ENCODE measurements at regions not wholly inside any gene's neighbourhood (a gene's known extent, or its start where the extent isn't known, plus 50 kb on each side); places are given as distances from the start of the nearest gene placed in this dataset.

DNA sequence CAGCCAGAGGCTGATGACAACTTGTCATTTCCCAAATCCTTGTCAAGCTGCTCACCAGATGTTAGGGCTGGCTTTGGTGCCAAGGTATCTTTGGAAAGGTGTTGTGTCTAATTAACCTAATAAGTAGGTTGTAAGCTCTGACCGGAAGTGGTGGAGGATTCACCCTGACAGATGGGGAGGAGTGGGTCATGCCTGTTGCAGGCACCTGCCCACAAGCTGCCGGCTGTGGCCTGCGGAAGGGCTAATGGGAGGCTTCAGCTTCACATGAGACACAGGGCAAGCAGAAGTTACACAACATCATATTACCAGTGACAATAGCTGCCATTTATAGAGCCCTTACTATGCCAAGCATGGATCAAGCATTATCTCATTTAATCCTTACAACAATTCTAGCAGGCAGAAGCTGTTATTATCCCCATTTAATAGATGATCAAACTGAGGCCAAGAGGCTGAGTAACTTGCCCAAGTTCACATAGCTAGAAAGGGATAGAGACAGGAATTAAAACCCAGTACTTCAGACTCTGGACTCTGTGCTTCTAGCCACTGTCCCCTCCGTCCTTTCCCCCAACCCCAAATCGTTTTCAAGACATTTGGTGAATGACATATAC lies 63.1 kb upstream of the DUSP5 start:
- H3K4me3 ChIP-seq (ENCODE audit: low read length), result no peak overlapping the region
- DNase-seq (ENCODE audit: low read depth), result no peak
- TF ChIP-seq, protein P1, sequence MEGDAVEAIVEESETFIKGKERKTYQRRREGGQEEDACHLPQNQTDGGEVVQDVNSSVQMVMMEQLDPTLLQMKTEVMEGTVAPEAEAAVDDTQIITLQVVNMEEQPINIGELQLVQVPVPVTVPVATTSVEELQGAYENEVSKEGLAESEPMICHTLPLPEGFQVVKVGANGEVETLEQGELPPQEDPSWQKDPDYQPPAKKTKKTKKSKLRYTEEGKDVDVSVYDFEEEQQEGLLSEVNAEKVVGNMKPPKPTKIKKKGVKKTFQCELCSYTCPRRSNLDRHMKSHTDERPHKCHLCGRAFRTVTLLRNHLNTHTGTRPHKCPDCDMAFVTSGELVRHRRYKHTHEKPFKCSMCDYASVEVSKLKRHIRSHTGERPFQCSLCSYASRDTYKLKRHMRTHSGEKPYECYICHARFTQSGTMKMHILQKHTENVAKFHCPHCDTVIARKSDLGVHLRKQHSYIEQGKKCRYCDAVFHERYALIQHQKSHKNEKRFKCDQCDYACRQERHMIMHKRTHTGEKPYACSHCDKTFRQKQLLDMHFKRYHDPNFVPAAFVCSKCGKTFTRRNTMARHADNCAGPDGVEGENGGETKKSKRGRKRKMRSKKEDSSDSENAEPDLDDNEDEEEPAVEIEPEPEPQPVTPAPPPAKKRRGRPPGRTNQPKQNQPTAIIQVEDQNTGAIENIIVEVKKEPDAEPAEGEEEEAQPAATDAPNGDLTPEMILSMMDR (IDR thresholded peaks at IDR 0.05; ENCODE audit: insufficient read depth, low read depth, low read length, missing control alignments), result no peak

DNA sequence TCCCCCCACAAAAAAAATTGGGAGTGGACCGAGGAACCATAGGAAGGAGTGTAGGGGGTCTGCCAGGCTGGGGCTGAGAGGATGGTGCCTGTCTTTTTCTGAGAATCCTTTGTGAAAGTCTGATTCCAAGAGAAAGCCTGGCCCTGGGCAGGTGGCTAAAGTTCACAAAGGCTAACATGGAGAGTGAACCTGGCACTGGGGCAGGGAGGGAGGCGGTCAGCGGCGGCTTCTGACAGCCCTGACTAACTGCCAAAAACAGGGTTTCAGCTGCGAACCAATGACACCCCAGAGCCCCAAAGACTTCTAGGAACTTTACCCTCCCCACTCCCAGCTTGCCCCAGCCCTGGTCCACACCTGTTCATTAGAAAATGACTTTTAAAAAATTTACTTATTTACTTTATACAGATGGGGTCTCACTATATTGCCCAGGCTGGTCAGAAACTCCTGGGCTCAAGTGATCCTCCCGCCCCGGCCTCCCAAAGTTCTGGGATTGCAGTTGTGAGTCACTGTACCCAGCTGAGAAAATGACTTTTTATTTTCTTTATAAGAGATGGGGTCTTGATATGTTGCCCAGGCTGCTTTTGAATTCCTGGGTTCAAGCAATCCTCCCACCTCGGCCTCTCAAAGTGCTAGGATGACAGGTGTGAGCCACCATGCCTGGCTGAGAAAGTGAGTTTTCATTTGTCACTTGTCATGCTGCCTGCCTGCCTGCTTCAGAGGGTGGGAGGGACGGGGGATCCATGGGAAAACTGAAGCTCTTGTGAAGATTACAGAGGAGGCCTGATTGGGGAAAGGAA lies 61.0 kb upstream of the DUSP5 start:
- H3K4me3 ChIP-seq (ENCODE audit: low read length), result no peak overlapping the region
- TF ChIP-seq, protein P1 (IDR thresholded peaks at IDR 0.05; ENCODE audit: insufficient read depth, low read depth, low read length, missing control alignments), result no peak
- no peak for DNase-seq (ENCODE audit: low read depth)

DNA sequence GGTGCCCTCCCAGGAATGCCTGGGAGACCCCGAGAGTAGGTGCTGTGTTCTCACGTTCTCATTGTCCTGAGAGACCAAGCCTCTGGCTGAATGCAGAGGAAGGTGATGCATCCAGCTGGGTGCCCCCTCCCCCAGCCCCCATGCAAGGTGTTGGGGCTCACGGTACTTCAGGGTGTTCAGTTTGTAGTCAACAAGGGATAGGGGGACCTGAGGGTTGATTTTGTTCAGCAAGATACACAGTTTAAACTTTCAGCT lies 60.4 kb upstream of the DUSP5 start:
- no peak overlapping the region for H3K4me3 ChIP-seq (ENCODE audit: low read length)

DNA sequence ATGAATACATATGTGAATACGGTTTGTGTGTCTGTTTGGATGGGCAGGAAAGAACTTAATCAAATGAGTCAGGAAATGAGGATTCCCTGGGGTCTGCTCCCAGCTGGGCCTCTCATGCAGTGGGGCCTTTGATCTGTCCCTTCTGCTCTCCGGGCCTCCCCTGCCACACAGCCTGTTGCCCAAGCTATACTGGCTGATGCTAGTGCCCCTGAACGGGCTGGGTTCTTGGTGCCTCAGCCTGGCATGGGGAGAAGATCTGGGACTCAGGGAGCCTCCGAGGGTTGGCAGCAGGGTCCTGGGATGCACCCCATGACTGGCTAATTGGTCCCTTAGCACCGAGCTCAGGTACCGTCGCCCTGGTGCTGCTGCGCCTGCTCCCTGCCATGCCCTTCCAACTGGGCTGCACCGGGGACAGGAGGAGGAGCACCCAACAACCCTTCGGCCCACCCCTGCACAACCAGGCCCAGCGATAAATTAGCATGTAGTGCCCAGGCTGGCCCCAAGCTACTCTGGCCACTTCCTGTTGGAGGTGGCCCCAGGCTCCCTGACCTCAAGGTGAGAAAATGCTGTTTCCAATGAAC lies 59.9 kb upstream of the DUSP5 start:
- H3K4me3 ChIP-seq (ENCODE audit: low read length), result no peak overlapping the region
- DNase-seq (ENCODE audit: low read depth), result no peak
- TF ChIP-seq, protein P1 (IDR thresholded peaks at IDR 0.05; ENCODE audit: insufficient read depth, low read depth, low read length, missing control alignments), result no peak

More for the DNA sequence above, 60.4 kb upstream of the DUSP5 start:
- TF ChIP-seq, protein P1 (IDR thresholded peaks at IDR 0.05; ENCODE audit: insufficient read depth, low read depth, low read length, missing control alignments), result no peak
- no peak for DNase-seq (ENCODE audit: low read depth)

DNA sequence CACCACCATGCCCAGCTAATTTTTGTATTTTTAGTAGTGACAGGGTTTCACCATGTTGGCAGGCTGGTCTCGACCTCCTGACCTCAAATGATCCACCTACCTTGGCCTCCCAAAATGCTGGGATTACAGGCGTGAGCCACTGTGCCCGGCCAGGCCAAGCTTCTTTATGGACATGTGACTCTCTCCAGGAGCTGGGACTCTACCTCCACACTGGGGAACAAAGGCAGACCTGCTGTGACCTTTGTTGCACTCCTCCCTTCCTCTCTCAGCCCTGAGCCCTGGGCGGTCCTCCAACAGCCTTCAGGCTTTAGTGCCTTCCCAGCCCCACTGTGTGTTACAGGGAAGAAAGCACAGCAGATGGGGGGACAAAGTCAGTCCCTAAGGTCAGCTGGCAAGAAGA lies 55.0 kb upstream of the DUSP5 start:
- TF ChIP-seq, protein P1 (IDR thresholded peaks at IDR 0.05; ENCODE audit: insufficient read depth, low read depth, low read length, missing control alignments), result no peak
- H3K4me3 ChIP-seq (ENCODE audit: low read length), result no peak overlapping the region
- no peak for DNase-seq (ENCODE audit: low read depth)

DNA sequence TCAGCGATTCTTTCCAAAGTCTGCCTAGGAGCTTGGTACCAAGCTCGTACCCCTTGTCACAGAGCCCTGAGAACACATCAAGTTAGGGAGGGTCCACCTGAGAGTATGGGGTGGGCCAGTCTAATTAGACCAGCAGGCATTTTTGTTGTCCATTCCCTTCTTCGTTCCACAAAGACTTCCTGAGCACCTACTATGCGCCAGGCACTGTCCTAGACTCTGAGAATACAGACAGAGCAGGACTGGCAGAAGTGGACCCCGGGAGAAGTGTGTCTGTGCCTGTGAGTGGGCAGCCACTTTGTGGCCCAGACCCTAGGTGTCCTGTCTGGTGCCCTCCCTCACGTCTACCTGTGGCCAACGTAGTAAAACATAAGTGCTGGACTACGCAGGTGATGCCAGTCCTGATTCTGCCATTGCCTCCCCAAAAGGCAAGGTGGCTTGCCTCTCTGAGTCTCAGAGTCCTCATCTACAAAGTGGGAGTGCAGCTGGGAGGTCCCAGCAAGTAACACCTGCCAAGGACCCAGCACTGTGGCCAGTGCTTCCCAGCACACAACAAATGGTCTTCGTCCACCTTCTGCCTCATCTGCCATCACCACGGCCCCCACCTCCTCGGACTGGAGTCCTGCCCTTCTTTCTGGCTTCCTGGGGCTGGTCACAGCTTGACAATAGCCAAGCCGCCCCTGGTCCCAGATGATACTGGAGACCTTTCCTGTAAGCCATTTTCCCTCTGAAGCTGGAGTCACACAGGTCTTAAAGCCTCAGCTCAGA lies 54.3 kb upstream of the DUSP5 start:
- H3K4me3 ChIP-seq (ENCODE audit: low read length), result no peak overlapping the region
- TF ChIP-seq, protein P1 (IDR thresholded peaks at IDR 0.05; ENCODE audit: insufficient read depth, low read depth, low read length, missing control alignments), result no peak
- no peak for DNase-seq (ENCODE audit: low read depth)
